HCT116 (cell line): ENCODE measurements at regions not wholly inside any gene's neighbourhood (a gene's known extent, or its start where the extent isn't known, plus 50 kb on each side); places are given as distances from the start of the nearest gene placed in this dataset.

ENCODE experiments used
- ATAC-seq: fragments of 200-7000 bp; cut with Tn5 transposase; 2 replicates; pipeline ENCODE4 v1.9.1; 2020; ENCODE audit warnings: mild to moderate bottlenecking, moderate library complexity
- BruUV-seq: library from RNA; stranded (reverse); fragments of 400-500 nt; replicated peaks from 2 replicates; lab custom pipeline; 2021; lab: Mats Ljungman, UMichigan
- CTCF ChIA-PET: fragments of 300-600 bp; sonication (Branson Sonifier 250); formaldehyde crosslinking; loops from one replicate; lab custom pipeline; 2021; ENCODE audit warnings: antibody characterized with exemption; lab: Charles Lee
- POLR2A ChIA-PET: fragments of 300-600, 350-600 bp; sonication (Branson Sonifier 250); formaldehyde crosslinking; loops from one replicate; lab custom pipeline; 2021; ENCODE audit warnings: antibody characterized with exemption; lab: Charles Lee
- RAD21 ChIA-PET, 2 experiments: fragments of 300-600 bp; sonication (Branson Sonifier 250); formaldehyde crosslinking; loops; one replicate each; lab custom pipeline; 2023; ENCODE audit warnings: low total read pairs in 2 of 2; ENCODE audit not compliant: uncharacterized antibody in 2 of 2, unreplicated experiment in 2 of 2, low non-redundant PET in 1 of 2; lab: Charles Lee
- DNase-seq: peaks from one replicate; pipeline ENCODE4 v3.0.0-alpha.2; 2010; ENCODE audit warnings: low read depth, low spot score
- H2AFZ ChIP-seq: fragments of 200-600 bp; shearing (Covaris generic), sonication (generic); 2 replicates; pipeline ENCODE4 v1.6.1; 2017; ENCODE audit warnings: low read depth, mixed run types, mixed read lengths, antibody characterized with exemption, low read length; ENCODE audit not compliant: poor library complexity, severe bottlenecking
- H3K27ac ChIP-seq: 2 replicates; pipeline ENCODE4 v1.5.1; 2012; ENCODE audit warnings: low read depth, low read length
- H3K27me3 ChIP-seq: fragments of 200-600 bp; sonication (generic); 2 replicates; pipeline ENCODE4 v1.6.1; 2016; ENCODE audit warnings: mixed run types, low read length, mixed read lengths; ENCODE audit not compliant: insufficient read depth
- H3K36me3 ChIP-seq, 2 experiments: fragments of 200-500 bp in 1 of 2; fragments of 200-600 bp in 1 of 2; sonication (Bioruptor generic) in 1 of 2; sonication (generic) in 1 of 2; 2 replicates each; pipeline versions ENCODE4 v1.5.1 to v1.6.1; 2014 to 2016; ENCODE audit warnings: low read length in 2 of 2, inconsistent platforms in 1 of 2, mixed read lengths in 1 of 2, mixed run types in 1 of 2; ENCODE audit not compliant: insufficient read depth in 2 of 2, control insufficient read depth in 1 of 2
- H3K4me1 ChIP-seq, 2 experiments: fragments of 200-600 bp in 1 of 2; sonication (generic) in 1 of 2; 2 replicates each; pipeline versions ENCODE4 v1.5.1 to v1.6.1; 2012 to 2017; ENCODE audit warnings: low read length in 2 of 2, inconsistent platforms in 1 of 2, mild to moderate bottlenecking in 1 of 2, mixed read lengths in 1 of 2, mixed run types in 1 of 2, moderate library complexity in 1 of 2; ENCODE audit not compliant: insufficient read depth in 2 of 2, control insufficient read depth in 1 of 2
- H3K4me2 ChIP-seq: fragments of 200-600 bp; sonication (generic); 2 replicates; pipeline ENCODE4 v1.6.1; 2017; ENCODE audit warnings: mixed run types, low read length, mixed read lengths
- H3K4me3 ChIP-seq, 2 experiments: fragments of 200-600 bp in 1 of 2; sonication (generic) in 1 of 2; replicated peaks in 1 of 2; 2 replicates each; pipeline ENCODE4 v1.5.1; 2011 to 2016; ENCODE audit warnings: low read length in 2 of 2, control low read depth in 1 of 2, low read depth in 1 of 2, mild to moderate bottlenecking in 1 of 2, mixed read lengths in 1 of 2, mixed run types in 1 of 2
- H3K79me2 ChIP-seq: fragments of 200-600 bp; sonication (generic); 2 replicates; pipeline ENCODE4 v1.6.1; 2017; ENCODE audit warnings: mild to moderate bottlenecking, mixed run types, low read length, moderate library complexity, mixed read lengths; ENCODE audit not compliant: insufficient read depth
- H3K9ac ChIP-seq: fragments of 200-600 bp; sonication (generic); 2 replicates; pipeline ENCODE4 v1.6.1; 2016; ENCODE audit warnings: low read length, mixed read lengths
- H3K9me2 ChIP-seq: fragments of 200-600 bp; sonication (generic), shearing (Covaris generic); 2 replicates; pipeline ENCODE4 v1.6.1; 2017; ENCODE audit warnings: mixed run types, mild to moderate bottlenecking, moderate library complexity; ENCODE audit not compliant: insufficient read depth
- H3K9me3 ChIP-seq, 2 experiments: fragments of 200-500 bp in 1 of 2; fragments of 200-600 bp in 1 of 2; sonication (Bioruptor generic) in 1 of 2; sonication (generic) in 1 of 2; 2 replicates each; pipeline ENCODE4 v1.6.1; 2014 to 2017; ENCODE audit warnings: low read length in 2 of 2, mixed read lengths in 2 of 2, inconsistent platforms in 1 of 2, low read depth in 1 of 2, mild to moderate bottlenecking in 1 of 2, mixed run types in 1 of 2, moderate library complexity in 1 of 2; ENCODE audit not compliant: control insufficient read depth in 1 of 2, insufficient read depth in 1 of 2
- H4K20me1 ChIP-seq: fragments of 200-600 bp; sonication (generic), shearing (Covaris generic); 2 replicates; pipeline ENCODE4 v1.6.1; 2017; ENCODE audit warnings: mixed run types, mild to moderate bottlenecking, moderate library complexity; ENCODE audit not compliant: insufficient read depth
- CEBPB ChIP-seq: IDR thresholded peaks from 2 replicates; pipeline ENCODE4 v1.6.1; 2012; ENCODE audit warnings: low read depth
- ELF1 ChIP-seq: IDR thresholded peaks from 2 replicates; pipeline ENCODE4 v1.6.1; 2012; ENCODE audit warnings: low read depth, borderline replicate concordance
- EZH2phosphoT487 ChIP-seq: fragments of 200-600 bp; IDR thresholded peaks from 2 replicates; pipeline ENCODE4 v1.6.1; 2018; ENCODE audit warnings: antibody characterized with exemption, borderline replicate concordance
- FOSL1 ChIP-seq: IDR thresholded peaks from 2 replicates; pipeline ENCODE4 v1.6.1; 2012; ENCODE audit warnings: low read depth
- JUND ChIP-seq: IDR thresholded peaks from 2 replicates; pipeline ENCODE4 v1.6.1; 2012
- POLR2AphosphoS5 ChIP-seq: IDR thresholded peaks from 2 replicates; pipeline ENCODE4 v1.6.1; 2011; ENCODE audit warnings: mild to moderate bottlenecking, low read depth, low read length, moderate library complexity
- SP1 ChIP-seq: IDR thresholded peaks from 2 replicates; pipeline ENCODE4 v1.6.1; 2012; ENCODE audit warnings: low read depth
- SRF ChIP-seq: IDR thresholded peaks from 2 replicates; pipeline ENCODE4 v1.6.1; 2012; ENCODE audit warnings: low read depth
- ZNF274 ChIP-seq: fragments of 200-500 bp; sonication (Bioruptor generic); IDR thresholded peaks from 2 replicates; pipeline ENCODE4 v1.6.1; 2014; ENCODE audit warnings: mild to moderate bottlenecking, low read depth, low read length, inconsistent platforms
- intact Hi-C: fragments of 100-400 bp; cut with micrococcal nuclease; formaldehyde crosslinking; loops from 2 replicates; pipeline ENCODE4 v1.10.0; 2022
- TF ChIP-seq, protein P1 (sequence below): IDR thresholded peaks from 2 replicates; pipeline ENCODE4 v1.6.1; 2011; ENCODE audit warnings: mild to moderate bottlenecking, low read length, moderate library complexity; ENCODE audit not compliant: insufficient replicate concordance; ENCODE audit errors: extremely low read depth
- TF ChIP-seq, protein P2 (sequence below): IDR thresholded peaks from 2 replicates; pipeline ENCODE4 v1.6.1; 2012
- TF ChIP-seq, protein P3 (sequence below): IDR thresholded peaks from 2 replicates; pipeline ENCODE4 v1.6.1; 2012
- TF ChIP-seq, protein P4 (sequence below), 3 experiments: fragments of 200-600 bp in 1 of 3; sonication (generic) in 1 of 3; IDR thresholded peaks in 2 of 3; conservative IDR thresholded peaks in 1 of 3; 2 replicates each; pipeline ENCODE4 v1.5.1; 2012 to 2017; ENCODE audit warnings: low read depth in 2 of 3, low read length in 2 of 3, antibody characterized with exemption in 1 of 3, borderline replicate concordance in 1 of 3, control low read depth in 1 of 3, mild to moderate bottlenecking in 1 of 3, mixed read lengths in 1 of 3, mixed run types in 1 of 3, moderate library complexity in 1 of 3; ENCODE audit not compliant: insufficient read depth in 1 of 3

DNA sequence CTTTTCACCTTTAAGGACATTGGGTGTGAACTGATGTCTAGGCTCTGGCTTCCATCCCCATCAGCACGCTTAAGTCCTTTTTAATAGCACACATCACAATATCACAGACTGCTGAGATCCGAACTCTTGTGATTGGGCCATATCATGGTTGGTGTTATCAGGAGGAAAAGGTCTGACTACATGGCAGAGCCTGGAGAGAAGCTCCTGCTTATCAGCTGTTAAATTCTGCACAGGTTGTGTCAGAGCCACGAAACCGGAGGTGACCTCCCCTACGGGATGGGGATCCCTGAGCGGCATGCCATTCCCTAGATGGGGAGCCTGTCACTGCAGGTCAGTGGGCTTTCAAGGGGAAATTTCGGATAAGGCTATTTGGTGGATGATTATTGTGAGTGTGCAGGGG lies 182.4 kb downstream of the INHBA start:
- no peak overlapping the region for H3K27ac ChIP-seq
- no peak overlapping the region for H3K9ac ChIP-seq
- TF ChIP-seq, protein P1, sequence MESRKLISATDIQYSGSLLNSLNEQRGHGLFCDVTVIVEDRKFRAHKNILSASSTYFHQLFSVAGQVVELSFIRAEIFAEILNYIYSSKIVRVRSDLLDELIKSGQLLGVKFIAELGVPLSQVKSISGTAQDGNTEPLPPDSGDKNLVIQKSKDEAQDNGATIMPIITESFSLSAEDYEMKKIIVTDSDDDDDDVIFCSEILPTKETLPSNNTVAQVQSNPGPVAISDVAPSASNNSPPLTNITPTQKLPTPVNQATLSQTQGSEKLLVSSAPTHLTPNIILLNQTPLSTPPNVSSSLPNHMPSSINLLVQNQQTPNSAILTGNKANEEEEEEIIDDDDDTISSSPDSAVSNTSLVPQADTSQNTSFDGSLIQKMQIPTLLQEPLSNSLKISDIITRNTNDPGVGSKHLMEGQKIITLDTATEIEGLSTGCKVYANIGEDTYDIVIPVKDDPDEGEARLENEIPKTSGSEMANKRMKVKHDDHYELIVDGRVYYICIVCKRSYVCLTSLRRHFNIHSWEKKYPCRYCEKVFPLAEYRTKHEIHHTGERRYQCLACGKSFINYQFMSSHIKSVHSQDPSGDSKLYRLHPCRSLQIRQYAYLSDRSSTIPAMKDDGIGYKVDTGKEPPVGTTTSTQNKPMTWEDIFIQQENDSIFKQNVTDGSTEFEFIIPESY: no peak
- TF ChIP-seq FOSL1: no peak
- TF ChIP-seq POLR2AphosphoS5: no peak
- no peak for TF ChIP-seq JUND
- no peak for TF ChIP-seq ZNF274
- TF ChIP-seq, protein P2, sequence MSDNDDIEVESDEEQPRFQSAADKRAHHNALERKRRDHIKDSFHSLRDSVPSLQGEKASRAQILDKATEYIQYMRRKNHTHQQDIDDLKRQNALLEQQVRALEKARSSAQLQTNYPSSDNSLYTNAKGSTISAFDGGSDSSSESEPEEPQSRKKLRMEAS: no peak
- no peak for TF ChIP-seq EZH2phosphoT487
- TF ChIP-seq SP1: no peak
- no peak for TF ChIP-seq SRF
- no peak for TF ChIP-seq CEBPB
- no peak for TF ChIP-seq ELF1
- TF ChIP-seq, protein P3, sequence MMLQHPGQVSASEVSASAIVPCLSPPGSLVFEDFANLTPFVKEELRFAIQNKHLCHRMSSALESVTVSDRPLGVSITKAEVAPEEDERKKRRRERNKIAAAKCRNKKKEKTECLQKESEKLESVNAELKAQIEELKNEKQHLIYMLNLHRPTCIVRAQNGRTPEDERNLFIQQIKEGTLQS: no peak
- TF ChIP-seq, protein P4, sequence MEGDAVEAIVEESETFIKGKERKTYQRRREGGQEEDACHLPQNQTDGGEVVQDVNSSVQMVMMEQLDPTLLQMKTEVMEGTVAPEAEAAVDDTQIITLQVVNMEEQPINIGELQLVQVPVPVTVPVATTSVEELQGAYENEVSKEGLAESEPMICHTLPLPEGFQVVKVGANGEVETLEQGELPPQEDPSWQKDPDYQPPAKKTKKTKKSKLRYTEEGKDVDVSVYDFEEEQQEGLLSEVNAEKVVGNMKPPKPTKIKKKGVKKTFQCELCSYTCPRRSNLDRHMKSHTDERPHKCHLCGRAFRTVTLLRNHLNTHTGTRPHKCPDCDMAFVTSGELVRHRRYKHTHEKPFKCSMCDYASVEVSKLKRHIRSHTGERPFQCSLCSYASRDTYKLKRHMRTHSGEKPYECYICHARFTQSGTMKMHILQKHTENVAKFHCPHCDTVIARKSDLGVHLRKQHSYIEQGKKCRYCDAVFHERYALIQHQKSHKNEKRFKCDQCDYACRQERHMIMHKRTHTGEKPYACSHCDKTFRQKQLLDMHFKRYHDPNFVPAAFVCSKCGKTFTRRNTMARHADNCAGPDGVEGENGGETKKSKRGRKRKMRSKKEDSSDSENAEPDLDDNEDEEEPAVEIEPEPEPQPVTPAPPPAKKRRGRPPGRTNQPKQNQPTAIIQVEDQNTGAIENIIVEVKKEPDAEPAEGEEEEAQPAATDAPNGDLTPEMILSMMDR (IDR thresholded peaks at IDR 0.05 in 2 of 3, conservative IDR thresholded peaks at IDR 0.05 in 1 of 3; ENCODE audit: borderline replicate concordance in 1 of 3, insufficient read depth in 1 of 3, low read depth in 2 of 3, low read length in 2 of 3): no peak
- no peaks in the 10 kb centered on the region for H4K20me1 ChIP-seq
- H3K9me2 ChIP-seq: no peaks in the 10 kb centered on the region
- H3K79me2 ChIP-seq: no peaks in the 10 kb centered on the region
- no TSS peak for BruUV-seq
- no peaks in the 10 kb centered on the region for H3K36me3 ChIP-seq
- H2AFZ ChIP-seq: no peak overlapping the region
- no peak for ATAC-seq
- H3K4me2 ChIP-seq: no peak overlapping the region
- no peak for DNase-seq
- ChIA-PET CTCF (no interaction called here), RAD21 (no interaction called here), POLR2A (no interaction called here)
- intact Hi-C loops: no loop called here
- H3K4me3 ChIP-seq: no peak overlapping the region
- H3K9me3 ChIP-seq: peaks cover 0 to 7% of the 10 kb centered on the region in 2 experiments; a peak in 1 of 4 replicates
- no peaks in the 10 kb centered on the region for H3K27me3 ChIP-seq
- no peaks in the 10 kb centered on the region for H3K4me1 ChIP-seq
